ENCODE measurements at regions not wholly inside any gene's neighbourhood (a gene's known extent, or its start where the extent isn't known, plus 50 kb on each side); places are given as distances from the start of the nearest gene placed in this dataset.
"Not testable (repeated sequence)": the region's sequence is repeated elsewhere in the genome, so short reads cannot be mapped to it uniquely, and the experiment has no call there.

DNA sequence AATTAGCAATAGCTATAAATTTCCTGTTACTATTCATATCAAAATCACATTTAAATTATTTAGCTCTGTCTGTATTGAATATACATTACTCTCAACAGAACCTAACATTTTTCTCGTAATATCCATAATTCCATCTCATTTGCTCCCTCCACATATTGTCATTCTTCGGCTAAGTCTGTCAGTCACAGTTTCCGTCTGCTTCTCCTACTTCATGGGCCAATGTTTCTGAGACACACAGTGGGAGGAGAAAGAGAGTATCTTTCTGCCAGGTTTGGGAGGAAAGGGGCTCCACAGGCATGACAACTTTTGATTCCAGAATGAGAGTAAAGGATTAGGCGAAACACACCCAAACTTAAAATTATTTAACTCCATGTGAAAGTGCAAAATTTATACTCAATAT is 273.1 kb upstream of the SMIM21 start:
- CTCF ChIA-PET: no interaction called here
- POLR2A ChIA-PET: no interaction called here
- DNase-seq (ENCODE audit: extremely low spot score): no peak
- TF ChIP-seq NFRKB (IDR thresholded peaks at IDR 0.05) (no peak), LEF1 (IDR thresholded peaks at IDR 0.05; ENCODE audit: borderline replicate concordance) (no peak), ZNF384 (IDR thresholded peaks at IDR 0.05) (no peak), HDGF (IDR thresholded peaks at IDR 0.05; ENCODE audit: borderline replicate concordance) (no peak)

DNA sequence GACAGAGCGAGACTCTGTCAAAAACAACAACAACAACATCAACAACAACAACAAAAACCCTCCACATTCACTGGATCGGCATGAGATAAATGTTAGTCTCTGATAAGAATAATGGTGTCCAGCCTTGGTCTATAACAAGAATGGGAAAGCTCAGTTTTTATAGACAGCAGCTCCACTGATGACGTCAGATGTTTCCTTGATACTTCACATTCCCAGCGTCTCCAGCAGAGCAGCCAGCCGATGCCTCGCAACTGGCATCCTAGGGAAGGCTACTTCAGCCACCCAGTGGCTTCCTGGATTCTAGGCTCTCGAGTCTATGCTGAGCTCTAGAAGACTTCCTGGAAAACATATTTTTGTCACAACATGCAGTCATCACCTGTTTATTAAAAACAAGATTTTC is 271.4 kb upstream of the SMIM21 start:
- POLR2A ChIA-PET: no interaction called here
- CTCF ChIA-PET: no interaction called here
- DNase-seq (ENCODE audit: extremely low spot score): no peak
- TF ChIP-seq CTBP1 (IDR thresholded peaks at IDR 0.05; ENCODE audit: borderline replicate concordance) (no peak), ZNF384 (IDR thresholded peaks at IDR 0.05) (no peak), SUZ12 (IDR thresholded peaks at IDR 0.05) (no peak), SP1 (IDR thresholded peaks at IDR 0.05) (no peak), FOXM1 (IDR thresholded peaks at IDR 0.05; ENCODE audit: borderline replicate concordance) (no peak), L3MBTL2 (conservative IDR thresholded peaks at IDR 0.05) (no peak), LEF1 (IDR thresholded peaks at IDR 0.05; ENCODE audit: borderline replicate concordance) (no peak), FOXK2 (IDR thresholded peaks at IDR 0.05) (no peak), ARNT (IDR thresholded peaks at IDR 0.05) (no peak), FOXA1 (IDR thresholded peaks at IDR 0.05) (no peak), HDGF (IDR thresholded peaks at IDR 0.05; ENCODE audit: borderline replicate concordance) (no peak), NFRKB (IDR thresholded peaks at IDR 0.05) (no peak), ELF4 (IDR thresholded peaks at IDR 0.05) (no peak), TARDBP (IDR thresholded peaks at IDR 0.05) (no peak), BHLHE40 (IDR thresholded peaks at IDR 0.05; ENCODE audit: borderline replicate concordance) (no peak)
- TF ChIP-seq, protein P1, sequence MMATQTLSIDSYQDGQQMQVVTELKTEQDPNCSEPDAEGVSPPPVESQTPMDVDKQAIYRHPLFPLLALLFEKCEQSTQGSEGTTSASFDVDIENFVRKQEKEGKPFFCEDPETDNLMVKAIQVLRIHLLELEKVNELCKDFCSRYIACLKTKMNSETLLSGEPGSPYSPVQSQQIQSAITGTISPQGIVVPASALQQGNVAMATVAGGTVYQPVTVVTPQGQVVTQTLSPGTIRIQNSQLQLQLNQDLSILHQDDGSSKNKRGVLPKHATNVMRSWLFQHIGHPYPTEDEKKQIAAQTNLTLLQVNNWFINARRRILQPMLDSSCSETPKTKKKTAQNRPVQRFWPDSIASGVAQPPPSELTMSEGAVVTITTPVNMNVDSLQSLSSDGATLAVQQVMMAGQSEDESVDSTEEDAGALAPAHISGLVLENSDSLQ (IDR thresholded peaks at IDR 0.05): no peak

DNA sequence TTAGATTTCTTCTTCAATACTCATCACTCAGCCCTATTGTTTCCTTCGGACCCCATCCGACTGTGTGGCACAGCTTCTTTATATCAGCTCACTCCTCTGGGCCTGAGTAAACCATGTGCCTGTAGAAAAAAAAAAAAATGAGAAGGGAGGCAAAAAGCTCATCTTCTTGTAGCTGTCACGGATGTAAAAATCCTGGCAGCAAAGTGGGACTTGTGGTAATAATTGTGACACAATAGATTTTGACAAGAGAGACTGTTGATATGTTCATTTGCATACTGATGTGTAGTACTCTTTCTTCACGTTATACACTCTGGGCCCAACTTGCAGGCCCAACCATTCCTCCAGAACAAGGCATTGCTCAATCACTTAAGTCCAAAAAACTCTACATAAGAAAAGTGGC is 270.0 kb upstream of the SMIM21 start:
- no peak for DNase-seq (ENCODE audit: extremely low spot score)
- ChIA-PET POLR2A (no interaction called here), CTCF (no interaction called here)
- TF ChIP-seq HDGF (IDR thresholded peaks at IDR 0.05; ENCODE audit: borderline replicate concordance): no peak
- TF ChIP-seq ARNT (IDR thresholded peaks at IDR 0.05): no peak
- no peak for TF ChIP-seq SP1 (IDR thresholded peaks at IDR 0.05)
- no peak for TF ChIP-seq ZNF384 (IDR thresholded peaks at IDR 0.05)
- no peak for TF ChIP-seq FOXA1 (IDR thresholded peaks at IDR 0.05)
- TF ChIP-seq FOXK2 (IDR thresholded peaks at IDR 0.05): no peak
- no peak for TF ChIP-seq BHLHE40 (IDR thresholded peaks at IDR 0.05; ENCODE audit: borderline replicate concordance)
- no peak for TF ChIP-seq CTBP1 (IDR thresholded peaks at IDR 0.05; ENCODE audit: borderline replicate concordance)
- TF ChIP-seq ELF4 (IDR thresholded peaks at IDR 0.05): no peak
- TF ChIP-seq FOXM1 (IDR thresholded peaks at IDR 0.05; ENCODE audit: borderline replicate concordance): no peak
- TF ChIP-seq, protein P1 (IDR thresholded peaks at IDR 0.05): no peak
- no peak for TF ChIP-seq SUZ12 (IDR thresholded peaks at IDR 0.05)
- TF ChIP-seq LEF1 (IDR thresholded peaks at IDR 0.05; ENCODE audit: borderline replicate concordance): no peak
- no peak for TF ChIP-seq NFRKB (IDR thresholded peaks at IDR 0.05)
- TF ChIP-seq TARDBP (IDR thresholded peaks at IDR 0.05): no peak
- TF ChIP-seq L3MBTL2 (conservative IDR thresholded peaks at IDR 0.05): no peak

DNA sequence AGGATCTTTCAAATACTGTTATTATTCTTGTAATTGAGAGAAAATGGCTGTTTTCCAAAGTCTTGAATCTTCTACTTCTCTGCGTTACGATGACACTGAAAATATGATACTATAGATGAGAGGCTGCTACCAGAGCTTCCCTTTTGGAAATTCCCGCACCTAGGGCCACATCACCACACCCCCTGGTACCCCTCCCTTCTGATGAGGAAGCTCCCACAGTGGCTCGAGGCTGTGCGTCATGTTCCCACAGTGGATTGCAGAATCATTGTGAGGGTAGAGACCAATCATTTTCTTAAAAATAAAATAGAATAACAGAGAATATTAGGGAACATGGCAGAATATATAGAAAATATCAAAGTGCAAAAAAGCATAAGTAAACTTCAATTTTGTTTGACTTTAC is 268.9 kb upstream of the SMIM21 start:
- no peak for DNase-seq (ENCODE audit: extremely low spot score)
- POLR2A ChIA-PET: no interaction called here
- TF ChIP-seq SP1 (IDR thresholded peaks at IDR 0.05) (no peak), ELF4 (IDR thresholded peaks at IDR 0.05) (no peak), HDGF (IDR thresholded peaks at IDR 0.05; ENCODE audit: borderline replicate concordance) (no peak), FOXM1 (IDR thresholded peaks at IDR 0.05; ENCODE audit: borderline replicate concordance) (no peak), ZNF384 (IDR thresholded peaks at IDR 0.05) (no peak), BHLHE40 (IDR thresholded peaks at IDR 0.05; ENCODE audit: borderline replicate concordance) (no peak), ARNT (IDR thresholded peaks at IDR 0.05) (no peak), NFRKB (IDR thresholded peaks at IDR 0.05) (no peak), LEF1 (IDR thresholded peaks at IDR 0.05; ENCODE audit: borderline replicate concordance) (no peak), FOXK2 (IDR thresholded peaks at IDR 0.05) (no peak)
- CTCF ChIA-PET: no interaction called here

DNA sequence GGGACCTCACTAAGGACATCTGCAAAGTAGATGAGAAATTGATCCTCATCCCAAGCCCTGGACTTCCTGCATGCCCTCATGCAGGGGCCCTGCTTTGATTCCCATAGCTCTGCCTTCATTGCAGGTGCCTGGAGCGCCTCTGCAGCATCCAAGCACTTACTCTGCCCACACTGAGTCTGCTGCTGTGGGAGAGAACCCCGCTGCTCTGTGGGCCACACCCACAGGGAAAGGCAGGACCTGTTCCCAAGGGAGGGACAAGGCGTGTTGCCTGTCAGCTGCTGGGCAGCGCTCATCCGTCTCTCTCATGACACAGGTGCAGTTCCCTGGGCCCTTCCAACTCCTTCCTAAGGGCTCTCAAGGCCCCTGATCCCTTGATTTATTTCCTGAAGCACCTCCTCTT is 266.8 kb upstream of the SMIM21 start:
- TF ChIP-seq L3MBTL2 (conservative IDR thresholded peaks at IDR 0.05) (no peak), SP1 (IDR thresholded peaks at IDR 0.05) (no peak), BHLHE40 (IDR thresholded peaks at IDR 0.05; ENCODE audit: borderline replicate concordance) (no peak), NFRKB (IDR thresholded peaks at IDR 0.05) (no peak), SUZ12 (IDR thresholded peaks at IDR 0.05) (no peak), FOXK2 (IDR thresholded peaks at IDR 0.05) (no peak), FOXA1 (IDR thresholded peaks at IDR 0.05) (no peak), CTBP1 (IDR thresholded peaks at IDR 0.05; ENCODE audit: borderline replicate concordance) (no peak), ARNT (IDR thresholded peaks at IDR 0.05) (no peak), ZNF384 (IDR thresholded peaks at IDR 0.05) (no peak), TARDBP (IDR thresholded peaks at IDR 0.05) (no peak), LEF1 (IDR thresholded peaks at IDR 0.05; ENCODE audit: borderline replicate concordance) (no peak), FOXM1 (IDR thresholded peaks at IDR 0.05; ENCODE audit: borderline replicate concordance) (no peak), ELF4 (IDR thresholded peaks at IDR 0.05) (no peak), HDGF (IDR thresholded peaks at IDR 0.05; ENCODE audit: borderline replicate concordance) (no peak)
- TF ChIP-seq, protein P1 (IDR thresholded peaks at IDR 0.05): no peak
- no peak for DNase-seq (ENCODE audit: extremely low spot score)
- ChIA-PET POLR2A (no interaction called here), CTCF (no interaction called here)

DNA sequence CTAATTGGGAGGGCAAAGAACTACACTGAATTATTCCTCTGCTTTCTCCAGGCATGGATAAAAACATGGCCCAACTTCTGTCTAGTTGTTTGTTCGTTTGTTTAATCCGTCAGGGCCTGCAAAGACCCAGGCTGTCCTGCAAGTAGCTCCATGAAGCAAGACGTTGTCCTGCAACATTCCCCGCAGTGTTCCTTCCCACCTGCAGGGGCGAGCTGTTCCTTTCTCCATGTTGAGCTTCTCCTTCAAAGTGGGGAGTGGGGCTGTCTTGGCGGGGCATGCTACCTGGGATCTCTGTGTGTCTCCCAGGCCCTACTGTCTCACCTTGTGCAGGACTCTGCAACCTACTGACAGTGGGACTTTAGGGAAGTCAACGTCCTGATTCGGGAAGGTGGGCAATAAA is 264.0 kb upstream of the SMIM21 start:
- POLR2A ChIA-PET: no interaction called here
- no peak for TF ChIP-seq L3MBTL2 (conservative IDR thresholded peaks at IDR 0.05)
- no peak for TF ChIP-seq SP1 (IDR thresholded peaks at IDR 0.05)
- no peak for TF ChIP-seq HDGF (IDR thresholded peaks at IDR 0.05; ENCODE audit: borderline replicate concordance)
- TF ChIP-seq NFRKB (IDR thresholded peaks at IDR 0.05): no peak
- TF ChIP-seq BHLHE40 (IDR thresholded peaks at IDR 0.05; ENCODE audit: borderline replicate concordance): no peak
- no peak for TF ChIP-seq ARNT (IDR thresholded peaks at IDR 0.05)
- no peak for TF ChIP-seq ZNF384 (IDR thresholded peaks at IDR 0.05)
- no peak for TF ChIP-seq FOXK2 (IDR thresholded peaks at IDR 0.05)
- TF ChIP-seq, protein P1 (IDR thresholded peaks at IDR 0.05): no peak
- TF ChIP-seq TARDBP (IDR thresholded peaks at IDR 0.05): no peak
- no peak for TF ChIP-seq ELF4 (IDR thresholded peaks at IDR 0.05)
- TF ChIP-seq SUZ12 (IDR thresholded peaks at IDR 0.05): no peak
- TF ChIP-seq CTBP1 (IDR thresholded peaks at IDR 0.05; ENCODE audit: borderline replicate concordance): no peak
- no peak for TF ChIP-seq FOXM1 (IDR thresholded peaks at IDR 0.05; ENCODE audit: borderline replicate concordance)
- DNase-seq (ENCODE audit: extremely low spot score): no peak
- CTCF ChIA-PET: no interaction called here

DNA sequence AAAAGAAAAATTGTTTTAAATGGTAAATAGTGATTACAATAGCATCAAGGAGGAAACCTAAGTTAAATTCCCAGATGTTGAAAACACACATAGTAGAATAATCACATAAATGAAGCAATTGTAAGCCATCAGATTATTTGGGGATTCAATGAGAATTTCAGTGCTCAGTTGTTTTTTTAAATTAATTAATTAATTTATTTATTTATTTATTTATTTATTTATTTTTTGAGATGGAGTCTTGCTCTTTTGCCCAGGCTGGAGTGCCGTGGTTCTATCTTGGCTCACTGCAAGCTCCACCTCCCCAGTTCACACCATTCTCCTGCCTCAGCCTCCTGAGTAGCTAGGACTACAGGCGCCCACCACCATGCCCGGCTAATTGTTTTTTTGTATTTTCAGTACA is 262.8 kb upstream of the SMIM21 start:
- CTCF ChIA-PET, POLR2A ChIA-PET: not testable (repeated sequence)

More for the DNA sequence above, 262.8 kb upstream of the SMIM21 start:
- not testable (repeated sequence) for DNase-seq (ENCODE audit: extremely low spot score)
